ENCODE measurements at regions not wholly inside any gene's neighbourhood (a gene's known extent, or its start where the extent isn't known, plus 50 kb on each side); places are given as distances from the start of the nearest gene placed in this dataset.

DNA sequence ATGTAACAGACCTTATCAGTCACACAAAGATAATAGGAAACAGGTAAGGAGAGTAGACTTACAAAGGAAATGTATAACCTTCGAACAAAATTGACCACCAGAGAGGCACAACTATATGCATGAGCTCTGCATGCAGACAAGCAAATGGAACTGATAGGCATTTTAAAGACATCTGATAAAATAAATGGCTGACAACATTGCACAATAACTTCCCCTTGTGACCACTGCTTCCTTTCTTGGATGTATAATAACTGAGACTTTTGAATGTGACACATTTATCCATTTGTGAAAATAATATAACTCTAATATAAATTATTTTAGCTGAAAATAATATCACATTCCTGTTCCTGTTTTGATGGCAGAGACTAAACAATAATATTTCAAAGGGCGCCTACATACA is 654.2 kb upstream of the STEAP1 start:
- TF ChIP-seq EZH2 (IDR thresholded peaks at IDR 0.05; ENCODE audit: insufficient read depth, poor library complexity, severe bottlenecking) (no peak), EZH2phosphoT487 (IDR thresholded peaks at IDR 0.05; ENCODE audit: insufficient read depth, low read depth) (no peak)

All from GM23248 (cell line).